H9 (cell line): ENCODE measurements at regions not wholly inside any gene's neighbourhood (a gene's known extent, or its start where the extent isn't known, plus 50 kb on each side); places are given as distances from the start of the nearest gene placed in this dataset.

Source experiments
- DNase-seq: peaks from one replicate; pipeline ENCODE4 v3.0.0-alpha.2; 2017
- H2AFZ ChIP-seq: one replicate; pipeline ENCODE4 v1.6.1; 2013; ENCODE audit warnings: mild to moderate bottlenecking, low read length, control low read depth, moderate library complexity
- H2AK5ac ChIP-seq: 2 replicates; pipeline ENCODE4 v1.6.1; 2013; ENCODE audit warnings: low read length, control low read depth, mixed read lengths; ENCODE audit not compliant: insufficient read length
- H2BK120ac ChIP-seq: one replicate; pipeline ENCODE4 v1.6.1; 2013; ENCODE audit warnings: low read depth, mild to moderate bottlenecking, low read length, control low read depth, inconsistent platforms; ENCODE audit not compliant: poor library complexity, severe bottlenecking
- H2BK12ac ChIP-seq: 2 replicates; pipeline ENCODE4 v1.6.1; 2013; ENCODE audit warnings: low read length, control low read depth, mixed read lengths, low read depth; ENCODE audit not compliant: insufficient read length
- H2BK15ac ChIP-seq: 2 replicates; pipeline ENCODE4 v1.6.1; 2013; ENCODE audit warnings: low read depth, low read length, control low read depth
- H2BK20ac ChIP-seq: one replicate; pipeline ENCODE4 v1.6.1; 2013; ENCODE audit warnings: low read depth, mild to moderate bottlenecking, low read length, control low read depth, inconsistent platforms; ENCODE audit not compliant: poor library complexity, severe bottlenecking
- H2BK5ac ChIP-seq: 2 replicates; pipeline ENCODE4 v1.6.1; 2013; ENCODE audit warnings: low read length, control low read depth, mixed read lengths; ENCODE audit not compliant: insufficient read length
- H3K14ac ChIP-seq: 2 replicates; pipeline ENCODE4 v1.6.1; 2013; ENCODE audit warnings: low read length, control low read depth; ENCODE audit not compliant: insufficient read depth
- H3K18ac ChIP-seq: 2 replicates; pipeline ENCODE4 v1.6.1; 2013; ENCODE audit warnings: low read depth, mild to moderate bottlenecking, mixed read lengths, low read length, control low read depth; ENCODE audit not compliant: insufficient read length
- H3K23ac ChIP-seq: 2 replicates; pipeline ENCODE4 v1.6.1; 2013; ENCODE audit warnings: low read length, control low read depth, mixed read lengths, low read depth; ENCODE audit not compliant: insufficient read length
- H3K23me2 ChIP-seq: 2 replicates; pipeline ENCODE4 v1.6.1; 2013; ENCODE audit warnings: low read depth, mild to moderate bottlenecking, mixed read lengths, low read length, control low read depth; ENCODE audit not compliant: insufficient read length, poor library complexity, severe bottlenecking
- H3K27ac ChIP-seq: 2 replicates; pipeline ENCODE4 v1.5.1; 2013; ENCODE audit warnings: low read length, control low read depth, mixed read lengths, low read depth; ENCODE audit not compliant: insufficient read length
- H3K27me3 ChIP-seq: 2 replicates; pipeline ENCODE4 v1.6.1; 2013; ENCODE audit warnings: low read length, control low read depth, inconsistent platforms; ENCODE audit not compliant: insufficient read depth
- H3K4ac ChIP-seq: 2 replicates; pipeline ENCODE4 v1.6.1; 2013; ENCODE audit warnings: low read depth, mild to moderate bottlenecking, control low read depth, inconsistent platforms, low read length, moderate library complexity
- H3K4me1 ChIP-seq: 2 replicates; pipeline ENCODE4 v1.6.1; 2013; ENCODE audit warnings: low read length, control low read depth, inconsistent platforms; ENCODE audit not compliant: insufficient read depth
- H3K4me2 ChIP-seq: 2 replicates; pipeline ENCODE4 v1.6.1; 2013; ENCODE audit warnings: low read length, control low read depth, mixed read lengths; ENCODE audit not compliant: insufficient read length, insufficient read depth
- H3K56ac ChIP-seq: 2 replicates; pipeline ENCODE4 v1.6.1; 2013; ENCODE audit warnings: low read depth, mild to moderate bottlenecking, mixed read lengths, low read length, control low read depth; ENCODE audit not compliant: insufficient read length
- H3K79me1 ChIP-seq: 2 replicates; pipeline ENCODE4 v1.6.1; 2013; ENCODE audit warnings: low read depth, mild to moderate bottlenecking, moderate library complexity, low read length, control low read depth, inconsistent platforms; ENCODE audit not compliant: insufficient read depth, poor library complexity, severe bottlenecking
- H3K79me2 ChIP-seq: 2 replicates; pipeline ENCODE4 v1.6.1; 2013; ENCODE audit warnings: low read length, control low read depth, inconsistent platforms; ENCODE audit not compliant: insufficient read depth
- H3K9ac ChIP-seq: 2 replicates; pipeline ENCODE4 v1.6.1; 2013; ENCODE audit warnings: low read length, control low read depth, mixed read lengths; ENCODE audit not compliant: insufficient read length; ENCODE audit errors: extremely low read depth
- H3K9me3 ChIP-seq: one replicate; pipeline ENCODE4 v1.6.1; 2013; ENCODE audit warnings: low read depth, low read length, inconsistent platforms; ENCODE audit not compliant: control insufficient read depth
- H3T11ph ChIP-seq: one replicate; pipeline ENCODE4 v1.6.1; 2013; ENCODE audit warnings: mild to moderate bottlenecking, low read length, control low read depth, inconsistent platforms
- H4K20me1 ChIP-seq: one replicate; pipeline ENCODE4 v1.6.1; 2013; ENCODE audit not compliant: control insufficient read depth, insufficient read length, insufficient read depth
- H4K5ac ChIP-seq: 2 replicates; pipeline ENCODE4 v1.6.1; 2013; ENCODE audit warnings: low read depth, mild to moderate bottlenecking, mixed read lengths, low read length, control low read depth; ENCODE audit not compliant: insufficient read length
- H4K8ac ChIP-seq: replicated peaks from 2 replicates; pipeline ENCODE4 v1.6.1; 2013; ENCODE audit warnings: low read length, control low read depth, mixed read lengths, low read depth; ENCODE audit not compliant: insufficient read length
- H4K91ac ChIP-seq: 2 replicates; pipeline ENCODE4 v1.6.1; 2013; ENCODE audit warnings: low read depth, mild to moderate bottlenecking, moderate library complexity, mixed read lengths, low read length, control low read depth; ENCODE audit not compliant: insufficient read length
- H3K27ac Mint-ChIP-seq, 3 experiments: 2 replicates in 2 of 3; 3 replicates in 1 of 3; pipeline ENCODE4 v1.8.0; 2020 to 2021; ENCODE audit warnings: mixed read lengths in 3 of 3, mild to moderate bottlenecking in 1 of 3, moderate library complexity in 1 of 3
- H3K27me3 Mint-ChIP-seq: 2 replicates; pipeline ENCODE4 v1.8.0; 2021; ENCODE audit warnings: low read depth, mild to moderate bottlenecking, moderate library complexity, mixed read lengths
- H3K36me3 Mint-ChIP-seq, 3 experiments: 2 replicates in 2 of 3; 3 replicates in 1 of 3; pipeline ENCODE4 v1.8.0; 2020 to 2021; ENCODE audit warnings: low read depth in 3 of 3, mixed read lengths in 3 of 3; ENCODE audit not compliant: insufficient read depth in 1 of 3
- H3K4me1 Mint-ChIP-seq, 2 experiments: 2 replicates each; pipeline ENCODE4 v1.8.0; 2020; ENCODE audit warnings: mixed read lengths in 2 of 2
- H3K4me3 Mint-ChIP-seq, 2 experiments: 2 replicates in 1 of 2; 3 replicates in 1 of 2; pipeline ENCODE4 v1.8.0; 2020 to 2021; ENCODE audit warnings: mild to moderate bottlenecking in 2 of 2, mixed read lengths in 2 of 2, moderate library complexity in 1 of 2
- H3K9me3 Mint-ChIP-seq, 2 experiments: 2 replicates in 1 of 2; 3 replicates in 1 of 2; pipeline ENCODE4 v1.8.0; 2020; ENCODE audit warnings: mild to moderate bottlenecking in 2 of 2, mixed read lengths in 2 of 2, moderate library complexity in 1 of 2
- CTCF ChIP-seq: fragments of 200-600 bp; sonication (generic); conservative IDR thresholded peaks from 3 replicates; pipeline ENCODE4 v1.8.0; 2021; ENCODE audit warnings: antibody characterized with exemption, mild to moderate bottlenecking
- WGBS: extraction: QIAGEN DNeasy Blood & Tissue Kit; methylation state at CpG from one replicate; pipeline ENCODE4 v1.1.7; 2013; ENCODE audit warnings: missing lambda C conversion rate, low lambda C conversion rate, mixed read lengths; ENCODE audit not compliant: insufficient read length; ENCODE audit errors: extremely low coverage; 5-methylcytosine and 5-hydroxymethylcytosine counted together

DNA sequence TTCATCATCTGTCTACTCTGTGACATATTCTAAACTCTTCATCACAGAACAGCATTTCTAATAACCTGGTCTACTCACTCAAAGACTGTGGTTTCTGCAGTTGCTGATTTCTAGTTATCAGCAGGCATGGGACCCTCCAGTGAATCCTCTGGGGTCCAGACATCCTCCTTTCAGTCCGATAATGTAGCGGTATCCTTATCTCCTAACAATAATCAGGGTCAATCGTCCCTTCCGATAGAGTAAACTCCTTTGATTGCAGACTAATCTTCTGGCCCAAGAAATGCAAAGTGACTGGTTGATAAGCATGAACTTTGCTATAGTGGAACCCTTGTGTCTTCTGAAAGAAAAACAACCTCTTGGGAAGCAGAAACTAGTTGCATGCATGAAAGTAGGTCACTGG is 1209.8 kb upstream of the CELF2 start:
- H3K4ac ChIP-seq = no peak overlapping the region
- H3K23me2 ChIP-seq = no peaks in the 10 kb centered on the region
- no peak overlapping the region for H2BK120ac ChIP-seq
- no peak overlapping the region for H3K14ac ChIP-seq
- no peak overlapping the region for H2AK5ac ChIP-seq
- no peaks in the 10 kb centered on the region for H3K4me1 Mint-ChIP-seq
- no peak overlapping the region for H2BK20ac ChIP-seq
- WGBS = no CpG with 5 or more reads among the region's 4 CpGs
- H3K4me1 ChIP-seq = no peaks in the 10 kb centered on the region
- H2BK12ac ChIP-seq = no peak overlapping the region
- no peak overlapping the region for H2BK5ac ChIP-seq
- no peak overlapping the region for H2BK15ac ChIP-seq
- H3K23ac ChIP-seq = no peak overlapping the region
- H3K9me3 Mint-ChIP-seq = no peaks in the 10 kb centered on the region; a peak in 1 of 5 replicates
- H3K9ac ChIP-seq = no peak overlapping the region
- H3K4me3 Mint-ChIP-seq = no peak overlapping the region
- H3K9me3 ChIP-seq = no peaks in the 10 kb centered on the region
- H4K20me1 ChIP-seq = no peaks in the 10 kb centered on the region
- H3K27me3 Mint-ChIP-seq = no peaks in the 10 kb centered on the region
- H3K4me2 ChIP-seq = no peak overlapping the region
- no peak overlapping the region for H4K8ac ChIP-seq
- H3K79me1 ChIP-seq = no peaks in the 10 kb centered on the region
- H3K56ac ChIP-seq = no peak overlapping the region
- no peaks in the 10 kb centered on the region for H3K79me2 ChIP-seq
- H3K18ac ChIP-seq = no peak overlapping the region
- H3T11ph ChIP-seq = no peak overlapping the region
- H3K27me3 ChIP-seq = no peaks in the 10 kb centered on the region
- H2AFZ ChIP-seq = no peak overlapping the region
- DNase-seq = no peak
- no peaks in the 10 kb centered on the region for H3K36me3 Mint-ChIP-seq
- H3K27ac ChIP-seq = no peak overlapping the region
- no peak overlapping the region for H4K5ac ChIP-seq
- no peak for TF ChIP-seq CTCF
- H3K27ac Mint-ChIP-seq = no peak overlapping the region
- no peak overlapping the region for H4K91ac ChIP-seq
